Smooth muscle cell (in vitro differentiated cells): ENCODE measurements at regions not wholly inside any gene's neighbourhood (a gene's known extent, or its start where the extent isn't known, plus 50 kb on each side); places are given as distances from the start of the nearest gene placed in this dataset.

Source experiments
- DNase-seq: peaks from one replicate; lab custom pipeline; 2025; ENCODE audit not compliant: unreplicated experiment; lab: John Stamatoyannopoulos, UW
- H2AFZ ChIP-seq: fragments of 200-600 bp; sonication (generic); 2 replicates; pipeline ENCODE4 v1.6.0; 2016; ENCODE audit warnings: antibody characterized with exemption, low read depth, mild to moderate bottlenecking
- H3F3A ChIP-seq: fragments of 200-600 bp; sonication (generic); 2 replicates; pipeline ENCODE4 v1.6.0; 2017; ENCODE audit warnings: antibody characterized with exemption, low read depth
- H3K27ac ChIP-seq: fragments of 200-600 bp; sonication (generic); 2 replicates; pipeline ENCODE4 v1.5.1; 2016; ENCODE audit warnings: low read depth, mild to moderate bottlenecking
- H3K27me3 ChIP-seq: fragments of 200-600 bp; sonication (generic); 2 replicates; pipeline ENCODE4 v1.6.1; 2016; ENCODE audit warnings: low read depth, mild to moderate bottlenecking
- H3K36me3 ChIP-seq: fragments of 200-600 bp; sonication (generic); 2 replicates; pipeline ENCODE4 v1.5.1; 2016; ENCODE audit warnings: low read depth
- H3K4me1 ChIP-seq: fragments of 200-600 bp; sonication (generic); 2 replicates; pipeline ENCODE4 v1.5.1; 2016; ENCODE audit warnings: low read depth
- H3K4me2 ChIP-seq: fragments of 200-600 bp; sonication (generic); 2 replicates; pipeline ENCODE4 v1.6.0; 2016; ENCODE audit warnings: mild to moderate bottlenecking
- H3K4me3 ChIP-seq: fragments of 200-600 bp; sonication (generic); 2 replicates; pipeline ENCODE4 v1.5.1; 2016; ENCODE audit warnings: mild to moderate bottlenecking
- H3K79me2 ChIP-seq: fragments of 200-600 bp; sonication (generic); 2 replicates; pipeline ENCODE4 v1.6.0; 2016; ENCODE audit warnings: low read depth, mild to moderate bottlenecking
- H3K9ac ChIP-seq: fragments of 200-600 bp; sonication (generic); 2 replicates; pipeline ENCODE4 v1.6.0; 2016; ENCODE audit warnings: low read depth
- H3K9me3 ChIP-seq: fragments of 200-600 bp; sonication (generic); replicated peaks from 2 replicates; pipeline ENCODE4 v1.5.1; 2016; ENCODE audit warnings: low read depth
- H4K20me1 ChIP-seq: fragments of 200-600 bp; sonication (generic); 2 replicates; pipeline ENCODE4 v1.6.0; 2016; ENCODE audit warnings: low read depth
- WGBS: methylation state at CpG from one replicate; pipeline ENCODE4 v1.1.7; 2016; ENCODE audit warnings: low lambda C conversion rate; 5-methylcytosine and 5-hydroxymethylcytosine counted together
- TF ChIP-seq, protein P1 (sequence below): fragments of 200-600 bp; sonication (generic); IDR thresholded peaks from 2 replicates; pipeline ENCODE4 v1.5.1; 2017; ENCODE audit warnings: borderline replicate concordance, mild to moderate bottlenecking, antibody characterized with exemption; ENCODE audit not compliant: insufficient read depth, poor library complexity, severe bottlenecking

DNA sequence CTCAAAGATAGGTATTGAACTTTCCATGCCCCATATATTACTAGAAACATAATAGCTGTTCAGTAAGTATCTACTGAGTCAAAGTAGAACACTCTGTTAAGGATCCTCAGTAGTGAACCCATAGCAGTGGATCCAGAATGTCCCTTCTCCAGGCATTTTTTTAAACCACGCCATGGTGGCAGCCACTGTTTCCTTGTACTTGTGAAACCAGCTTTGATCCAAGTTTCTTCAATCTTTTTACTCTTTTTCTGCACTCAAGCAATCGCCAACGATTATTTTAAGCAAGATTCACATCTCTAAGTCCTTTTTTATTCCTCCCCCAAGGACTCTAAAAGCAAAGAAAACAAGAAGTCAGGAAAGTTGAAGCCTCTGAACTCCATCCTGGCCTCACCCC lies 291.2 kb upstream of the SLC14A2 start:
- H3K4me2 ChIP-seq, result no peak overlapping the region
- no peak overlapping the region for H3K4me3 ChIP-seq
- TF ChIP-seq, protein P1, sequence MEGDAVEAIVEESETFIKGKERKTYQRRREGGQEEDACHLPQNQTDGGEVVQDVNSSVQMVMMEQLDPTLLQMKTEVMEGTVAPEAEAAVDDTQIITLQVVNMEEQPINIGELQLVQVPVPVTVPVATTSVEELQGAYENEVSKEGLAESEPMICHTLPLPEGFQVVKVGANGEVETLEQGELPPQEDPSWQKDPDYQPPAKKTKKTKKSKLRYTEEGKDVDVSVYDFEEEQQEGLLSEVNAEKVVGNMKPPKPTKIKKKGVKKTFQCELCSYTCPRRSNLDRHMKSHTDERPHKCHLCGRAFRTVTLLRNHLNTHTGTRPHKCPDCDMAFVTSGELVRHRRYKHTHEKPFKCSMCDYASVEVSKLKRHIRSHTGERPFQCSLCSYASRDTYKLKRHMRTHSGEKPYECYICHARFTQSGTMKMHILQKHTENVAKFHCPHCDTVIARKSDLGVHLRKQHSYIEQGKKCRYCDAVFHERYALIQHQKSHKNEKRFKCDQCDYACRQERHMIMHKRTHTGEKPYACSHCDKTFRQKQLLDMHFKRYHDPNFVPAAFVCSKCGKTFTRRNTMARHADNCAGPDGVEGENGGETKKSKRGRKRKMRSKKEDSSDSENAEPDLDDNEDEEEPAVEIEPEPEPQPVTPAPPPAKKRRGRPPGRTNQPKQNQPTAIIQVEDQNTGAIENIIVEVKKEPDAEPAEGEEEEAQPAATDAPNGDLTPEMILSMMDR, result no peak
- no peaks in the 10 kb centered on the region for H3K36me3 ChIP-seq
- no peak overlapping the region for H2AFZ ChIP-seq
- H3K79me2 ChIP-seq, result no peaks in the 10 kb centered on the region
- H3K9me3 ChIP-seq, result no peaks in the 10 kb centered on the region
- H4K20me1 ChIP-seq, result no peaks in the 10 kb centered on the region
- WGBS, result 79% methylated on average over 3 of the region's 3 CpGs
- DNase-seq, result no peak
- no peaks in the 10 kb centered on the region for H3K27me3 ChIP-seq
- no peaks in the 10 kb centered on the region for H3F3A ChIP-seq
- peaks cover 31% of the 10 kb centered on the region for H3K4me1 ChIP-seq
- no peak overlapping the region for H3K27ac ChIP-seq
- H3K9ac ChIP-seq, result no peak overlapping the region

DNA sequence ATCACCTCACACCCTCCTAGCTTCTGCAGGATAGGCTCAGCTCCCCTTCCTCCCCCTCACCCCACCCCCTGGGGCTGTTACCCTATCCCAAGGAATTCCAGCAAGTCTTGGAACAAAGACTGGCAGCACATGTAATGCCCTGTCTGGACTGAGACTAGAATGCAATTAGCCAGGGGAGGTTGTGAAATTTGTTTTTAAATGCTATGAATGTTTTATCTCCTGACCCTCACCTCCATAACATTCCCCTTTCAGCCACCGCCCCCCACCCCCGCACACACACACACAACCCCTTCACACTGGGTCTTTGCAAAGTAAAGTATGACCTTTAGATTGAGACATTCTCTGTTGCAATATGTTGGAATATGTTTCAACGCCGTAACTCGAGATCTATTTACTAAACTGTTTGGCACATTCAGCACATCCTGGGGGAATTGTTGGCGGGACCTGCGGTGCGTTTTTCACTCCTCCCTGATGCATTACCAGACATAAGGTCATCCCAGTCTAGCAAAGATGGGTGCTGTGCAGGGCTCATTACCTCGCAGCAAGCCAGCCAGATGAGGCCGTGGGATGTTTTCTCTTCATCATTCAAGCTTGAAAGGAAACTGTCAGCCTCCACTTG lies 290.7 kb upstream of the SLC14A2 start:
- H4K20me1 ChIP-seq, result no peaks in the 10 kb centered on the region
- DNase-seq, result no peak
- H3K4me1 ChIP-seq, result peaks cover 31% of the 10 kb centered on the region
- TF ChIP-seq, protein P1, result no peak
- H3K27me3 ChIP-seq, result no peaks in the 10 kb centered on the region
- 44% methylated on average over 10 of the region's 10 CpGs for WGBS
- H3K9ac ChIP-seq, result no peak overlapping the region
- no peak overlapping the region for H2AFZ ChIP-seq
- H3K36me3 ChIP-seq, result no peaks in the 10 kb centered on the region
- no peaks in the 10 kb centered on the region for H3K9me3 ChIP-seq
- H3F3A ChIP-seq, result no peaks in the 10 kb centered on the region
- H3K4me3 ChIP-seq, result no peak overlapping the region
- no peak overlapping the region for H3K27ac ChIP-seq
- no peak overlapping the region for H3K4me2 ChIP-seq
- H3K79me2 ChIP-seq, result no peaks in the 10 kb centered on the region

DNA sequence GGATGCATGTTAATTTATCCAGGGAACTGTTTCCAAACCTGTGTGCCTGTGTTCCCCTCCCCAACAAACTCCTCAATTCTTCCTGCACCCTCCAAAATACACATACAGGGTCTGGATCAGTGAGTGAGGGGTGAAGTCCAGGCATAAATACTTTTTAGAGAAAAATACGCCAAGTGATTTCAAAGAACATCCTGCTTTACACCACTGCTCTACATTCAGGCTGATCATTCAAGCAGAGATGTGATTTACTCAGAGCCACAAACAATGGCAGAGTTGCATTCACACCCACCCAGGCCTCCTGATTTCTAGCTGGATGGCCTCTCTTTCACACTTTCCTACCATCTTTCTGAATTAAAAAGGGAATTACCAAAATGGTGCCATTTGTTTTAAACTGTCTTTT lies 289.5 kb upstream of the SLC14A2 start:
- H3F3A ChIP-seq, result no peaks in the 10 kb centered on the region
- no peak for DNase-seq
- no peak overlapping the region for H3K4me2 ChIP-seq
- 100% methylated on average over 1 of the region's 1 CpG for WGBS
- no peak overlapping the region for H3K4me3 ChIP-seq
- TF ChIP-seq, protein P1, result no peak
- no peaks in the 10 kb centered on the region for H3K79me2 ChIP-seq
- H3K27me3 ChIP-seq, result no peaks in the 10 kb centered on the region
- no peak overlapping the region for H3K9ac ChIP-seq
- peaks cover 31% of the 10 kb centered on the region for H3K4me1 ChIP-seq
- no peak overlapping the region for H2AFZ ChIP-seq
- no peaks in the 10 kb centered on the region for H3K36me3 ChIP-seq
- no peaks in the 10 kb centered on the region for H4K20me1 ChIP-seq
- no peaks in the 10 kb centered on the region for H3K9me3 ChIP-seq
- no peak overlapping the region for H3K27ac ChIP-seq

DNA sequence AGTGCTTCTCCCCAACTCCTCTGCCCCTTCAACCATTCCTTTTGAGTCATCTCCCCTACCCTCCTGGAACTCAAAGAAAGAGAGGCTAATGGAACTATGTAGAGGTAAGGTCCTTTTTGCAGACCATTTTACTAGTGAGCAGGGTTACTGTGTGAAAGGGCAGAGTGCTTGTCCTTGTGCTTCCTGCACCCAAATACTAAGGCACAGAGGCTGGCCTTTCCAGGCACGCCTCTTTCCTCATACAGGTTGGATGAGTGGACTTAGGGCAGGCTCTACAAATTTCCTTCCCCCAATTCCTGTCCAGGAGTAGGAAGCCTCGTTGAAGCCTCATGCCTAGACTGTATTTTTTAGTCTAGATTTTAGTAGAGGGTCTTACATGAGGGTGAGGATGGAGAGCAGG lies 288.8 kb upstream of the SLC14A2 start:
- WGBS, result 87% methylated on average over 2 of the region's 2 CpGs
- no peak overlapping the region for H3K4me3 ChIP-seq
- TF ChIP-seq, protein P1, result no peak
- H3K9me3 ChIP-seq, result no peaks in the 10 kb centered on the region
- H3K79me2 ChIP-seq, result no peaks in the 10 kb centered on the region
- no peak overlapping the region for H3K9ac ChIP-seq
- H2AFZ ChIP-seq, result no peak overlapping the region
- H3K4me2 ChIP-seq, result no peak overlapping the region
- H3K36me3 ChIP-seq, result no peaks in the 10 kb centered on the region
- no peak overlapping the region for H3K27ac ChIP-seq
- H3K27me3 ChIP-seq, result no peaks in the 10 kb centered on the region
- no peak for DNase-seq
- H4K20me1 ChIP-seq, result no peaks in the 10 kb centered on the region
- peaks cover 31% of the 10 kb centered on the region for H3K4me1 ChIP-seq
- no peaks in the 10 kb centered on the region for H3F3A ChIP-seq
